GM23338 (cell line): ENCODE measurements at regions not wholly inside any gene's neighbourhood (a gene's known extent, or its start where the extent isn't known, plus 50 kb on each side); places are given as distances from the start of the nearest gene placed in this dataset.

Source experiments
- CREB1 ChIP-seq: fragments of 250-450 bp; sonication (Bioruptor Pico); IDR thresholded peaks from 2 replicates; pipeline ENCODE4 v1.5.0; 2020; ENCODE audit warnings: low read depth, mild to moderate bottlenecking, moderate library complexity
- CTCF ChIP-seq, 2 experiments: fragments of 200-600 bp in 1 of 2; sonication (generic) in 1 of 2; conservative IDR thresholded peaks; 2 replicates each; pipeline versions ENCODE4 v1.5.1 to v1.6.1; 2016 to 2017; ENCODE audit warnings: antibody characterized with exemption in 2 of 2, low read depth in 2 of 2, mild to moderate bottlenecking in 2 of 2, moderate library complexity in 1 of 2
- EZH2 ChIP-seq: fragments of 200-600 bp; sonication (generic); IDR thresholded peaks from one replicate; pipeline ENCODE4 v1.8.0; 2017; ENCODE audit warnings: antibody characterized with exemption, mild to moderate bottlenecking, low read depth; ENCODE audit not compliant: unreplicated experiment
- EZH2phosphoT487 ChIP-seq: fragments of 200-600 bp; sonication (generic); IDR thresholded peaks from one replicate; pipeline ENCODE4 v1.8.1; 2018; ENCODE audit warnings: antibody characterized with exemption; ENCODE audit not compliant: unreplicated experiment
- JUNB ChIP-seq: IDR thresholded peaks from one replicate; pipeline ENCODE4 v1.6.1; 2016; ENCODE audit warnings: antibody characterized with exemption; ENCODE audit not compliant: unreplicated experiment
- POLR2AphosphoS5 ChIP-seq: IDR thresholded peaks from 2 replicates; pipeline ENCODE4 v1.6.1; 2016; ENCODE audit warnings: antibody characterized with exemption, low read depth
- REST ChIP-seq: IDR thresholded peaks from one replicate; pipeline ENCODE4 v1.6.1; 2018; ENCODE audit warnings: antibody characterized with exemption; ENCODE audit not compliant: unreplicated experiment

GRCh38 chr13:99721606-99722337 is 220.5 kb downstream of the TM9SF2 start:
- TF ChIP-seq EZH2phosphoT487 = no peak
- TF ChIP-seq CTCF (conservative IDR thresholded peaks at IDR 0.05; ENCODE audit: low read depth in 2 of 2) = no peak
- TF ChIP-seq POLR2AphosphoS5 = no peak
- TF ChIP-seq REST = no peak
- no peak for TF ChIP-seq EZH2
- no peak for TF ChIP-seq CREB1
- TF ChIP-seq JUNB = no peak
